ENCODE measurements at regions not wholly inside any gene's neighbourhood (a gene's known extent, or its start where the extent isn't known, plus 50 kb on each side); places are given as distances from the start of the nearest gene placed in this dataset.

DNA sequence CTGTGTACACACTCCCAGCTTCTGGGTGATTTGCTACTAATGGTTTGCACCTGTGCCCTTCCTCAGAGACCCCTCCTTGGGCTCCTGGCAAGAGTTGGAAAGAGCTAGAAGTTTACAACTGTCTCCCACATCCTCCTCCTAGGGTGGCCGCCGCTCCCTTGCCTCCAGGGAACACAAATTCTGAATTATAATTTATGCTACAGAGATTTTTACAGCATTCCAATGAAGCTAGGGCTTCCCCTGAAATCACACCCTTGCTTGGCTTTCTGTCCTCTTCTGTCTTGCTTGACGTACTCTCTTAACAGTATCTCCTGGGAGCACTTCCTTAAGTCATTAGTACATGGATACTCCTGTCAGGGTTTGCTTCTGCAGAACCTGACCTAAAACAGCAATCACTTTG lies 180.2 kb downstream of the KCNA5 start:
- TF ChIP-seq, protein P1, sequence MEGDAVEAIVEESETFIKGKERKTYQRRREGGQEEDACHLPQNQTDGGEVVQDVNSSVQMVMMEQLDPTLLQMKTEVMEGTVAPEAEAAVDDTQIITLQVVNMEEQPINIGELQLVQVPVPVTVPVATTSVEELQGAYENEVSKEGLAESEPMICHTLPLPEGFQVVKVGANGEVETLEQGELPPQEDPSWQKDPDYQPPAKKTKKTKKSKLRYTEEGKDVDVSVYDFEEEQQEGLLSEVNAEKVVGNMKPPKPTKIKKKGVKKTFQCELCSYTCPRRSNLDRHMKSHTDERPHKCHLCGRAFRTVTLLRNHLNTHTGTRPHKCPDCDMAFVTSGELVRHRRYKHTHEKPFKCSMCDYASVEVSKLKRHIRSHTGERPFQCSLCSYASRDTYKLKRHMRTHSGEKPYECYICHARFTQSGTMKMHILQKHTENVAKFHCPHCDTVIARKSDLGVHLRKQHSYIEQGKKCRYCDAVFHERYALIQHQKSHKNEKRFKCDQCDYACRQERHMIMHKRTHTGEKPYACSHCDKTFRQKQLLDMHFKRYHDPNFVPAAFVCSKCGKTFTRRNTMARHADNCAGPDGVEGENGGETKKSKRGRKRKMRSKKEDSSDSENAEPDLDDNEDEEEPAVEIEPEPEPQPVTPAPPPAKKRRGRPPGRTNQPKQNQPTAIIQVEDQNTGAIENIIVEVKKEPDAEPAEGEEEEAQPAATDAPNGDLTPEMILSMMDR (IDR thresholded peaks at IDR 0.05; ENCODE audit: low read depth, low read length): no peak
- ChIA-PET POLR2A (no interaction called here), CTCF (no interaction called here)
- Histone ChIP-seq H3K27me3 (ENCODE audit: control insufficient read depth, insufficient read depth, low read length) (peaks cover 3% of the 10 kb centered on the region), H3K4me3 (ENCODE audit: low read depth, low read length) (no peak overlapping the region), H3K27ac (ENCODE audit: low read depth, low read length) (no peak overlapping the region), H3K9me3 (ENCODE audit: control insufficient read depth, insufficient read depth, low read length) (no peaks in the 10 kb centered on the region)
- DNase-seq (ENCODE audit: low read depth, low spot score): no peak

DNA sequence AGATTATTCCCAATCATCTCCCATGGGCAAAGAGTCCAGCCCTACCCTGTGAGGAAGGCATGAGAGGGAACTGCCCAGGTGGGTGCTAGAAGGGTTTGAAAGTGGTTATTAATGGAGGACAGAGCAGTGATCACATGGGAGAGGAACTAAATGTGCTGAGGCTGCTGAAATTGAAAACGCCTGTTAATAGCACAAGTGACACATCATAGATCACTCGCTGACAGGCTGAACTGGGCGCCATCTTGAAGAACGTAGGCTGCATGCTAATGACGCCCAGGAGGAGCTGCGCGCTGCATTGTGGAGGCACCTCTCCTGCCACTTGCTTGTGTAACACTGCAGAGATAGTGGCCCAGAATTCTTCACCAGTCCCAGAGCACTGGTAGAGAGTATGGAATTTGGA lies 182.9 kb downstream of the KCNA5 start:
- CTCF ChIA-PET: no interaction called here
- Histone ChIP-seq H3K27me3 (ENCODE audit: control insufficient read depth, insufficient read depth, low read length) (peaks cover 3% of the 10 kb centered on the region), H3K27ac (ENCODE audit: low read depth, low read length) (no peak overlapping the region), H3K9me3 (ENCODE audit: control insufficient read depth, insufficient read depth, low read length) (no peaks in the 10 kb centered on the region), H3K4me3 (ENCODE audit: low read depth, low read length) (no peak overlapping the region)
- TF ChIP-seq, protein P1 (IDR thresholded peaks at IDR 0.05; ENCODE audit: low read depth, low read length): no peak
- no peak for DNase-seq (ENCODE audit: low read depth, low spot score)
- POLR2A ChIA-PET: no interaction called here

DNA sequence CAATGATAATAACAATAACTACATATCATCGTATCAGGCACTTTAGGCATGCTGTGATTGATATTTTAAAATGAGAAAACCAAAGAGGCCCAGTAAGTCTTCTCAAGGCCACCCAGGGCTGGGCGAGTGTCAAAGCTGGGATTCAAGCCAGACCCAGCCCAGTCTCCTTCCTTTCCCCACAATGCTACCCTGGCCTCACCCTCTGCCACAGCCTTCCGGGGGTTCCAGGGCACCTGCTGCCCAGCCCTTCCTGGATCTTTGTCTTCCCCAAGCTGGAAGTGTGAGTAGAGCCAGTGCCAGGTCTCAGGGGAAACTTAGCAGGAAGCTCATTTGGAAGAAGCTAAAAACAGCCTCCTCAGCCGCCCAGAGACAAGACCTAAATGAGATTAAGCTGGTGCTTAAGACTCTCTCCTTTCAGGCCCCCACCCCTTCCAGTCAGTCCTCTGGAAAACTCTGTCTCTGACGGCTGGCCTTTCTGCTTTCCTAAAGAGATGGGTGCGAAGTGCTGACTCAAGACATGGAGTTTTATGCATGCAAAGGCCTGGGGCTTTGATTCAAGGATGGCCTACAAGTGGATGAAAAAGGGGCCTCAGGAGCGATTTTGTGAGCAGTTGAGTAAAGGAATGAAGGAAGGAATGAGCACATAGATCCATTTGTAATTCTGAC lies 184.2 kb downstream of the KCNA5 start:
- no peak overlapping the region for H3K4me3 ChIP-seq (ENCODE audit: low read depth, low read length)
- peaks cover 3% of the 10 kb centered on the region for H3K27me3 ChIP-seq (ENCODE audit: control insufficient read depth, insufficient read depth, low read length)
- CTCF ChIA-PET: no interaction called here
- TF ChIP-seq, protein P1 (IDR thresholded peaks at IDR 0.05; ENCODE audit: low read depth, low read length): no peak
- no peak for DNase-seq (ENCODE audit: low read depth, low spot score)
- H3K9me3 ChIP-seq (ENCODE audit: control insufficient read depth, insufficient read depth, low read length): no peaks in the 10 kb centered on the region
- H3K27ac ChIP-seq (ENCODE audit: low read depth, low read length): no peak overlapping the region
- POLR2A ChIA-PET: no interaction called here

DNA sequence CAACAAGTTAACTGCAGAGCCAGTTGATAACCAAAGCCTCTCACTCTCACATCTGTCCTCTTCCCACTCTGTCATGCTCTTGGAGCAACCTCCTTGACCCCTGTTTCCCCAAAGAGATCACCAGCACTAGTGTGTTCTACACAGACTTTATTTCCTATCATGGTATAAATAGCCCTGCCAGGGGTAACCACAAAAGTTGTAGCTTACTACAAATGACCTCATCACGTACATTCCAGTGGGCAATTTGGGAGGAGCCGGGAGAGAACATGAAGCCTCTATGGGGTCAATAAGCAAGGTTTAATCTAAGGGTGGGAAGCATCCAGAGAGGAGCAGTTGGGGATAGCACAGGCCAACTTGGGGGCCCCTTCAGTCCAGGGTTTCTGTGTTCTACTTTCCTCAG lies 186.5 kb downstream of the KCNA5 start:
- Histone ChIP-seq H3K9me3 (ENCODE audit: control insufficient read depth, insufficient read depth, low read length) (no peaks in the 10 kb centered on the region), H3K27me3 (ENCODE audit: control insufficient read depth, insufficient read depth, low read length) (peaks cover 3% of the 10 kb centered on the region), H3K27ac (ENCODE audit: low read depth, low read length) (no peak overlapping the region), H3K4me3 (ENCODE audit: low read depth, low read length) (no peak overlapping the region)
- TF ChIP-seq, protein P1 (IDR thresholded peaks at IDR 0.05; ENCODE audit: low read depth, low read length): no peak
- POLR2A ChIA-PET: interaction anchor here (0.6 kb wide), 1 partner anchor 1000 kb away, joined by 7 read pairs; no protein-coding TSS in a partner anchor
- CTCF ChIA-PET: no interaction called here
- DNase-seq (ENCODE audit: low read depth, low spot score): peak; percentile 51

DNA sequence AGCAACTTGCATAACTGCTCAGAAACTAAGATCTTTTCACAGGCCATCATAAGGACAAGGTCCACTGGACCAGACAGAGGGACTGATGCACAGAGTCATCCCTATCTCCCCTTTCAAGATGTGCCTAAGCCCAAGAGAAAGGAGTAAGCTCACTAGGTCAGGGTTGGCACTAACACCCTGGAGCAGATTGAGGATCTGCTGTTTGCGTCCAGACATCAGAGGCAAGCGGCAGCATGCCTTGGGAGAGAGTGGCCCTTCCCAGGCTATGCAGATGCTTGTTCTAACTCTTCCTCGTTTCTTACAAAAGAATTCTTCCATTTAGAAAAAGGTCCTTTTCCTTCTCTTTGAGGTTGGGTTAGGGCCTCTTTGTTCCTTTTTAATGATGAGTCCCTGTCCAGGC lies 187.2 kb downstream of the KCNA5 start:
- TF ChIP-seq, protein P1 (IDR thresholded peaks at IDR 0.05; ENCODE audit: low read depth, low read length): no peak
- no peak overlapping the region for H3K27ac ChIP-seq (ENCODE audit: low read depth, low read length)
- POLR2A ChIA-PET: no interaction called here
- CTCF ChIA-PET: no interaction called here
- no peak overlapping the region for H3K4me3 ChIP-seq (ENCODE audit: low read depth, low read length)
- H3K9me3 ChIP-seq (ENCODE audit: control insufficient read depth, insufficient read depth, low read length): no peaks in the 10 kb centered on the region
- DNase-seq (ENCODE audit: low read depth, low spot score): no peak
- H3K27me3 ChIP-seq (ENCODE audit: control insufficient read depth, insufficient read depth, low read length): peaks cover 3% of the 10 kb centered on the region
